ENCODE measurements at regions not wholly inside any gene's neighbourhood (a gene's known extent, or its start where the extent isn't known, plus 50 kb on each side); places are given as distances from the start of the nearest gene placed in this dataset.
A peak's percentile ranks its signal among the peaks of the same experiment; 100 is the strongest.

- intact Hi-C loops (cut with DNase I) = no loop called here
- Histone ChIP-seq H3K4me3 (no peak overlapping the region), H3K27ac (no peak overlapping the region), H3K36me3 (no peaks in the 10 kb centered on the region), H3K4me1 (peaks cover 18% of the 10 kb centered on the region), H3K27me3 (no peaks in the 10 kb centered on the region), H3K9me3 (no peaks in the 10 kb centered on the region)
- DNase-seq = peak; percentile 65
- no peak for TF ChIP-seq CTCF (IDR thresholded peaks at IDR 0.05)
- no peak for ATAC-seq
Measured at GRCh38 chr2:9769171-9770005, 73.9 kb upstream of the TAF1B start.

GRCh38 chr2:9770006-9770307 is 73.3 kb upstream of the TAF1B start:
- ATAC-seq (no peak), DNase-seq (no peak)
- Histone ChIP-seq H3K4me1 (peaks cover 18% of the 10 kb centered on the region), H3K36me3 (no peaks in the 10 kb centered on the region), H3K27me3 (no peaks in the 10 kb centered on the region), H3K27ac (no peak overlapping the region), H3K4me3 (no peak overlapping the region), H3K9me3 (no peaks in the 10 kb centered on the region)
- TF ChIP-seq CTCF (IDR thresholded peaks at IDR 0.05) = no peak
- intact Hi-C loops (cut with DNase I) = no loop called here

- H3K27ac ChIP-seq = peak overlapping the region; percentile 66
- no peaks in the 10 kb centered on the region for H3K36me3 ChIP-seq
- ATAC-seq (peak; percentile 67), DNase-seq (peak; percentile 76)
- H3K4me1 ChIP-seq = peaks cover 18% of the 10 kb centered on the region
- H3K9me3 ChIP-seq = no peaks in the 10 kb centered on the region
- intact Hi-C loops (cut with DNase I) = no loop called here
- no peaks in the 10 kb centered on the region for H3K27me3 ChIP-seq
- no peak overlapping the region for H3K4me3 ChIP-seq
- TF ChIP-seq CTCF (IDR thresholded peaks at IDR 0.05) = peak; percentile 65
Measured at GRCh38 chr2:9770308-9771100, 72.8 kb upstream of the TAF1B start.

- intact Hi-C loops (cut with DNase I) = no loop called here
Measured at GRCh38 chr2:9771101-9771449, 72.2 kb upstream of the TAF1B start.

GRCh38 chr2:9771481-9772017 is 71.7 kb upstream of the TAF1B start:
- DNase-seq = no peak
- Histone ChIP-seq H3K36me3 (no peaks in the 10 kb centered on the region), H3K4me3 (no peak overlapping the region), H3K27ac (peak overlapping the region; percentile 66), H3K4me1 (peaks cover 18% of the 10 kb centered on the region), H3K27me3 (no peaks in the 10 kb centered on the region), H3K9me3 (no peaks in the 10 kb centered on the region)
- TF ChIP-seq CTCF (IDR thresholded peaks at IDR 0.05) = no peak
- no peak for ATAC-seq
- intact Hi-C loops (cut with DNase I) = no loop called here

More at GRCh38 chr2:9771101-9771449, 72.2 kb upstream of the TAF1B start:
- no peaks in the 10 kb centered on the region for H3K36me3 ChIP-seq
- DNase-seq (no peak), ATAC-seq (no peak)
- H3K27me3 ChIP-seq = no peaks in the 10 kb centered on the region
- H3K4me1 ChIP-seq = peaks cover 18% of the 10 kb centered on the region
- no peaks in the 10 kb centered on the region for H3K9me3 ChIP-seq
- peak overlapping the region; percentile 66 for H3K27ac ChIP-seq
- H3K4me3 ChIP-seq = no peak overlapping the region
- TF ChIP-seq CTCF (IDR thresholded peaks at IDR 0.05) = no peak

Data from upper lobe of right lung (tissue), 1 donor.